ENCODE measurements at regions not wholly inside any gene's neighbourhood (a gene's known extent, or its start where the extent isn't known, plus 50 kb on each side); places are given as distances from the start of the nearest gene placed in this dataset.

DNA sequence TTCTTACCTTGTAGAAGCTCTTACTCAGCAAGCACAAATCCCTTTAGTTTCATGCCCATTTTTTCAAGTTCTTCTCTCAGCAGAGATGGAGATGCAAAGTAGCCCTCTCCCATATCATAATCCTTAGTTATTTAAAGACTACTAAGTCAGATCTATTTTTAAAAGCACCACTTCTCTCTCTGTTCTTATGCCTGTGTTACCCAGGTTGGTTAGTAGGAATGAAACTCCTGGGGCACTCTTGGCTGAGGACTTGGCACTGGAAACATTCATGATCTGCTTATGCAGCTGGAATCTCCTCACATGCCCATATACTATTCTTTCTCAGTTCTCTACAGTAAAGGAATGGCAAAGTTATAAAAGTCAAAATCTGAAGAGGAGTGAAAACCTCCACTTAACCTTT lies 51.9 kb upstream of the PPP2R5A start:
- Mint-ChIP-seq H3K27me3 (ENCODE audit: low read depth in 3 of 3) (peaks cover 0 to 2% (median 0%) of the 10 kb centered on the region in 3 donors), H3K9me3 (peaks cover 0 to 7% (median 0%) of the 10 kb centered on the region in 7 donors), H3K4me1 (peaks cover 56% of the 10 kb centered on the region), H3K4me3 (no peak overlapping the region), H3K27ac (peak overlapping the region in 2 of 7 donors; percentile 4 to 87), H3K36me3 (peaks cover 0 to 4% of the 10 kb centered on the region in 2 donors)
- H4K20me1 ChIP-seq (ENCODE audit: insufficient read depth, low read length), result no peaks in the 10 kb centered on the region
- H3K36me3 ChIP-seq (replicated peaks in 1 of 2; ENCODE audit: control insufficient read depth in 1 of 2, insufficient read depth in 2 of 2, low read length in 2 of 2), result no peaks in the 10 kb centered on the region
- intact Hi-C loops (cut with micrococcal nuclease), result loop anchor here in 1 of 2 donors (10.0 kb wide), 1 partner anchor 51 kb away; the partner anchor contains the start of gene PPP2R5A
- TF ChIP-seq, protein P1, sequence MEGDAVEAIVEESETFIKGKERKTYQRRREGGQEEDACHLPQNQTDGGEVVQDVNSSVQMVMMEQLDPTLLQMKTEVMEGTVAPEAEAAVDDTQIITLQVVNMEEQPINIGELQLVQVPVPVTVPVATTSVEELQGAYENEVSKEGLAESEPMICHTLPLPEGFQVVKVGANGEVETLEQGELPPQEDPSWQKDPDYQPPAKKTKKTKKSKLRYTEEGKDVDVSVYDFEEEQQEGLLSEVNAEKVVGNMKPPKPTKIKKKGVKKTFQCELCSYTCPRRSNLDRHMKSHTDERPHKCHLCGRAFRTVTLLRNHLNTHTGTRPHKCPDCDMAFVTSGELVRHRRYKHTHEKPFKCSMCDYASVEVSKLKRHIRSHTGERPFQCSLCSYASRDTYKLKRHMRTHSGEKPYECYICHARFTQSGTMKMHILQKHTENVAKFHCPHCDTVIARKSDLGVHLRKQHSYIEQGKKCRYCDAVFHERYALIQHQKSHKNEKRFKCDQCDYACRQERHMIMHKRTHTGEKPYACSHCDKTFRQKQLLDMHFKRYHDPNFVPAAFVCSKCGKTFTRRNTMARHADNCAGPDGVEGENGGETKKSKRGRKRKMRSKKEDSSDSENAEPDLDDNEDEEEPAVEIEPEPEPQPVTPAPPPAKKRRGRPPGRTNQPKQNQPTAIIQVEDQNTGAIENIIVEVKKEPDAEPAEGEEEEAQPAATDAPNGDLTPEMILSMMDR (IDR thresholded peaks at IDR 0.05), result no peak
- no peaks in the 10 kb centered on the region for H3K9me3 ChIP-seq (replicated peaks in 1 of 2; ENCODE audit: control insufficient read depth in 1 of 2, insufficient read depth in 1 of 2, low read length in 2 of 2)
- no peak overlapping the region for H3K4me3 ChIP-seq (replicated peaks in 1 of 3; ENCODE audit: low read depth in 2 of 3, low read length in 3 of 3)
- peaks cover 43 to 54% of the 10 kb centered on the region in 2 donors for H3K4me1 ChIP-seq (ENCODE audit: control insufficient read depth in 1 of 2, insufficient read depth in 2 of 2, low read length in 2 of 2)
- no peak overlapping the region for H2AFZ ChIP-seq (ENCODE audit: insufficient read depth, low read depth, low read length, poor library complexity, severe bottlenecking)
- H3K4me2 ChIP-seq (replicated peaks; ENCODE audit: extremely low read depth, low read length, poor library complexity, severe bottlenecking), result no peak overlapping the region
- H3K27me3 ChIP-seq (ENCODE audit: control insufficient read depth in 2 of 2, insufficient read depth in 2 of 2, low read length in 2 of 2), result no peaks in the 10 kb centered on the region
- no peak overlapping the region for H3K9ac ChIP-seq (ENCODE audit: insufficient read depth, low read length, poor library complexity, severe bottlenecking)
- no peaks in the 10 kb centered on the region for H3K79me2 ChIP-seq (ENCODE audit: insufficient read depth, low read length)
- DNase-seq, result no peak
- no peak overlapping the region for H3K27ac ChIP-seq (ENCODE audit: low read depth in 1 of 2, low read length in 2 of 2)

DNA sequence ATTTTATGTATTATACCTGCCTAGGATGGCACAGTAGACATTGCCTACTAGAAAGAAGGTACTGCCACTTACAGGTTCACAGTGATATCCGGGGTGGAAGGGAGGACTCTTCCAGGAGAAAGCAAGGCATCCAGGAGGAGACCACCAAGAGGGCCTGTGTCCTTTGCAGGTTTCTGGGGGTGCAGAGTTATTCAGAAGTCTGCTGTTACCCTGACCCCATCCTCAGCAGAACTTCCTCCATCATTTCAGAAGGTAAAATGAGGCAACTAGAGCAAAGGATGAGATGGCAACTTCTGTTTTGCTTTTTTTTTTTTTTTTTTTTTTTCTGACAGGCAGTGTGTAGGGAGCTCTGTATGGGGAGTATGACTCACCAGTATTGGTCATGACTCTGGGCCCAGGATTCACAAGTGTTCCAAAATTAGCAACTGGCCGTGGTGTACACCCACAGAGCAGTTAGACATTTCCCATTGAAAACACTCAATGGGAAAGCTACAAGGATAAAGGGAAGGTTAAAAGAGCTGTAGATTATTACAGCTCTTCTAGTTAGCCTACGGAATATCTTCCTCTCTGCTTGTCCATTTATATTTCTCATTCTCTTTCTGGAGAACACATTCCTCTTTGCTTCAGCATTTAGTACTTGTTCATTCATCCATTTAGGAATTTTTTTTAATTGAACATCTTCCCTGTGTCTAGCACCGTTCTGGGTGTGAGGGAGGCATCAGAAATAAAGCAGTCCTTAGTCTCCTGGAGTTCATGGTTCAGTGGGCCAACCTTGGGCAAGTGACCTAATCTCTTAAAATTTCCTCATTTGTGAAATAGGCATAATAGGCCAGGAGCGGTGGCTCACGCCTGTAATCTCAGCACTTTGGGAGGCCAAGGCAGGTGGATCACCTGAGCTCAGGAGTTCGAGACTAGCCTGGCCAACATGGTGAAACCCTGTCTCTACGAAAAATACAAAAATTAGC lies 50.5 kb upstream of the PPP2R5A start:
- Histone ChIP-seq H3K9me3 (replicated peaks in 1 of 2; ENCODE audit: control insufficient read depth in 1 of 2, insufficient read depth in 1 of 2, low read length in 2 of 2) (no peaks in the 10 kb centered on the region), H3K4me3 (replicated peaks in 1 of 3; ENCODE audit: low read depth in 2 of 3, low read length in 3 of 3) (peak overlapping the region in 1 of 3 experiments; percentile 7), H3K36me3 (replicated peaks in 1 of 2; ENCODE audit: control insufficient read depth in 1 of 2, insufficient read depth in 2 of 2, low read length in 2 of 2) (no peaks in the 10 kb centered on the region), H4K20me1 (ENCODE audit: insufficient read depth, low read length) (no peaks in the 10 kb centered on the region), H3K27me3 (ENCODE audit: control insufficient read depth in 2 of 2, insufficient read depth in 2 of 2, low read length in 2 of 2) (no peaks in the 10 kb centered on the region), H2AFZ (ENCODE audit: insufficient read depth, low read depth, low read length, poor library complexity, severe bottlenecking) (no peak overlapping the region), H3K27ac (ENCODE audit: low read depth in 1 of 2, low read length in 2 of 2) (peak overlapping the region; percentile 34 to 86), H3K4me1 (ENCODE audit: control insufficient read depth in 1 of 2, insufficient read depth in 2 of 2, low read length in 2 of 2) (peaks cover 43 to 49% of the 10 kb centered on the region in 2 donors), H3K9ac (ENCODE audit: insufficient read depth, low read length, poor library complexity, severe bottlenecking) (no peak overlapping the region), H3K79me2 (ENCODE audit: insufficient read depth, low read length) (no peaks in the 10 kb centered on the region), H3K4me2 (replicated peaks; ENCODE audit: extremely low read depth, low read length, poor library complexity, severe bottlenecking) (peak overlapping the region; percentile 50)
- Mint-ChIP-seq H3K27ac (peak overlapping the region; percentile 87 to 99 (median 95)), H3K9me3 (peaks cover 0 to 4% (median 0%) of the 10 kb centered on the region in 7 donors), H3K27me3 (ENCODE audit: low read depth in 3 of 3) (no peaks in the 10 kb centered on the region), H3K36me3 (peaks cover 0 to 4% of the 10 kb centered on the region in 2 donors), H3K4me1 (peaks cover 49% of the 10 kb centered on the region), H3K4me3 (peak overlapping the region in 1 of 2 donors; percentile 36)
- peak; percentile 81 to 96 (median 92) for DNase-seq
- TF ChIP-seq, protein P1 (IDR thresholded peaks at IDR 0.05), result no peak
- WGBS (ENCODE audit: insufficient coverage), result 60% methylated on average over 4 of the region's 8 CpGs
- intact Hi-C loops (cut with micrococcal nuclease), result loop anchor here (5.0 to 10.0 kb wide), 2 partner anchors 50 to 53 kb away; partner anchors contain the start of gene PPP2R5A (in 2 of the 2)
